MM.1S (cell line): ENCODE measurements at regions not wholly inside any gene's neighbourhood (a gene's known extent, or its start where the extent isn't known, plus 50 kb on each side); places are given as distances from the start of the nearest gene placed in this dataset.

Experiments used
- CTCF ChIP-seq: fragments of 300-600 bp; sonication (generic); IDR thresholded peaks from 2 replicates; pipeline ENCODE4 v1.5.1; 2016; ENCODE audit warnings: antibody characterized with exemption, low read length, mixed read lengths
- EZH2 ChIP-seq: fragments of 300-600 bp; sonication (generic); optimal IDR thresholded peaks from 2 replicates; pipeline ENCODE3; 2017; ENCODE audit warnings: low read depth, mild to moderate bottlenecking, antibody characterized with exemption, low read length, mixed read lengths

DNA sequence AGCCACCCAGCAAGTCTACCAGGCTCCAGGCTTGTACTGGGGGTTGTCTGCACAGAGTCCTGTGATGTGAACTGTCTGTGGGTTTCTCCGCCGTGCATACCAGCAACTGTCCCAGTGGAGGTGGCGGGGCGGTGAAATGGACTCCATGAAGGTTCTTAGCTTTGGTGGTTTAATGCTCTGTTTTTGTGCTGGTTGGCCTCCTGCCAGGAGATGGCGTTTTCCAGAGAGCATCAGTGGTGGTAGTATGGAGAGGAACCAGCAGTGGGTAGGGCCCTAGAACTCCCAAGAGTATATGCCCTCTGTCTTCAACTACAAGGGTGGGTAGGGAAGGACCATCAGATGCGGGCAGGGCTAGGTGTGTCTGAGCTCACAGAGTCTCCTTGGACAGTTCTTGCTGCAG lies 303.8 kb downstream of the TMEM121 start:
- no peak for TF ChIP-seq CTCF
- no peak for TF ChIP-seq EZH2
